Kidney epithelial cell (primary cell): ENCODE measurements at regions not wholly inside any gene's neighbourhood (a gene's known extent, or its start where the extent isn't known, plus 50 kb on each side); places are given as distances from the start of the nearest gene placed in this dataset.

ENCODE experiments used
- DNase-seq: peaks from one replicate; pipeline ENCODE4 v3.0.0-alpha.2; 2010; ENCODE audit warnings: low read depth
- H3K27me3 ChIP-seq: 2 replicates; pipeline ENCODE4 v1.6.0; 2011; ENCODE audit warnings: low read length; ENCODE audit not compliant: control insufficient read depth, insufficient read depth
- H3K36me3 ChIP-seq: 2 replicates; pipeline ENCODE4 v1.5.1; 2011; ENCODE audit warnings: low read length; ENCODE audit not compliant: control insufficient read depth, insufficient read depth
- H3K4me3 ChIP-seq: 2 replicates; pipeline ENCODE4 v1.5.1; 2011; ENCODE audit warnings: low read depth, mild to moderate bottlenecking, control low read depth, low read length
- CTCF ChIP-seq: IDR thresholded peaks from 2 replicates; pipeline ENCODE4 v1.5.1; 2011; ENCODE audit warnings: mild to moderate bottlenecking, moderate library complexity, low read length, control low read depth, inconsistent platforms; ENCODE audit not compliant: insufficient read depth, poor library complexity, severe bottlenecking

GRCh38 chr1:69191335-69191734 lies 376.4 kb upstream of the LRRC7 start:
- H3K27me3 ChIP-seq, result no peaks in the 10 kb centered on the region
- no peak overlapping the region for H3K4me3 ChIP-seq
- no peak for TF ChIP-seq CTCF
- no peak for DNase-seq
- H3K36me3 ChIP-seq, result no peaks in the 10 kb centered on the region

- no peak for DNase-seq
- H3K36me3 ChIP-seq, result no peaks in the 10 kb centered on the region
- no peaks in the 10 kb centered on the region for H3K27me3 ChIP-seq
- TF ChIP-seq CTCF, result no peak
- no peak overlapping the region for H3K4me3 ChIP-seq
Observed at GRCh38 chr1:69195136-69195535, 372.6 kb upstream of the LRRC7 start.

GRCh38 chr1:69196071-69196470 lies 371.7 kb upstream of the LRRC7 start:
- Histone ChIP-seq H3K36me3 (no peaks in the 10 kb centered on the region), H3K4me3 (no peak overlapping the region), H3K27me3 (no peaks in the 10 kb centered on the region)
- DNase-seq, result no peak
- no peak for TF ChIP-seq CTCF

- H3K27me3 ChIP-seq, result no peaks in the 10 kb centered on the region
- no peak for TF ChIP-seq CTCF
Observed at GRCh38 chr1:69197816-69198215, 369.9 kb upstream of the LRRC7 start.

GRCh38 chr1:69201716-69202115 lies 366.0 kb upstream of the LRRC7 start:
- no peak overlapping the region for H3K4me3 ChIP-seq
- no peak for TF ChIP-seq CTCF
- H3K27me3 ChIP-seq, result no peaks in the 10 kb centered on the region
- no peak for DNase-seq
- no peaks in the 10 kb centered on the region for H3K36me3 ChIP-seq

More at GRCh38 chr1:69197816-69198215, 369.9 kb upstream of the LRRC7 start:
- no peaks in the 10 kb centered on the region for H3K36me3 ChIP-seq
- DNase-seq, result no peak
- no peak overlapping the region for H3K4me3 ChIP-seq

GRCh38 chr1:69203166-69203565 lies 364.6 kb upstream of the LRRC7 start:
- DNase-seq, result no peak
- Histone ChIP-seq H3K36me3 (no peaks in the 10 kb centered on the region), H3K27me3 (no peaks in the 10 kb centered on the region), H3K4me3 (no peak overlapping the region)
- no peak for TF ChIP-seq CTCF
